H1 (cell line): ENCODE measurements at regions not wholly inside any gene's neighbourhood (a gene's known extent, or its start where the extent isn't known, plus 50 kb on each side); places are given as distances from the start of the nearest gene placed in this dataset.

Source experiments
- CTCF ChIA-PET: fragments of 300-600 bp; sonication (Branson Sonifier 250); formaldehyde crosslinking; loops from one replicate; lab custom pipeline; 2021; ENCODE audit not compliant: partially characterized antibody; lab: Charles Lee
- POLR2A ChIA-PET: fragments of 300-600 bp; sonication (Branson Sonifier 250); formaldehyde crosslinking; loops from one replicate; lab custom pipeline; 2021; ENCODE audit warnings: inconsistent platforms; ENCODE audit not compliant: partially characterized antibody; lab: Charles Lee
- DNase-seq, 2 experiments: peaks; one replicate each; pipeline versions ENCODE4 v3.0.0 to v3.0.0-alpha.2; 2010 to 2022; ENCODE audit warnings: low spot score in 2 of 2, low read depth in 1 of 2, mixed read lengths in 1 of 2
- FAIRE-seq: peaks from 2 replicates; lab custom pipeline; 2011; peaks lifted over from hg19 to GRCh38; lab: Jason Lieb, UNC
- H2AFZ ChIP-seq: 2 replicates; pipeline ENCODE4 v1.8.1; 2012; ENCODE audit warnings: low read length, inconsistent platforms
- H2AK5ac ChIP-seq: 2 replicates; pipeline ENCODE4 v1.6.1; 2013; ENCODE audit warnings: low read depth, low read length
- H2BK120ac ChIP-seq: replicated peaks from 2 replicates; pipeline ENCODE3; 2013; ENCODE audit warnings: low read depth, low read length, inconsistent platforms
- H2BK12ac ChIP-seq: 2 replicates; pipeline ENCODE4 v1.6.1; 2013; ENCODE audit warnings: low read depth, low read length
- H2BK15ac ChIP-seq: 2 replicates; pipeline ENCODE4 v1.6.1; 2013; ENCODE audit warnings: low read length
- H2BK20ac ChIP-seq: 2 replicates; pipeline ENCODE4 v1.6.1; 2013; ENCODE audit warnings: low read length
- H2BK5ac ChIP-seq: 2 replicates; pipeline ENCODE4 v1.6.1; 2013; ENCODE audit warnings: low read depth, low read length
- H3K14ac ChIP-seq: 2 replicates; pipeline ENCODE4 v1.6.1; 2013; ENCODE audit warnings: inconsistent platforms; ENCODE audit not compliant: insufficient read length
- H3K18ac ChIP-seq: 2 replicates; pipeline ENCODE4 v1.6.1; 2013; ENCODE audit warnings: low read length; ENCODE audit errors: extremely low read depth
- H3K23ac ChIP-seq: 2 replicates; pipeline ENCODE4 v1.6.1; 2013; ENCODE audit warnings: inconsistent platforms; ENCODE audit not compliant: insufficient read length
- H3K23me2 ChIP-seq: 2 replicates; pipeline ENCODE4 v1.6.1; 2013; ENCODE audit warnings: low read depth, low read length
- H3K27ac ChIP-seq: 2 replicates; pipeline ENCODE4 v1.6.1; 2011; ENCODE audit warnings: low read depth, low read length, inconsistent platforms
- H3K27me3 ChIP-seq, 4 experiments: replicated peaks in 1 of 4; 1 replicate in 1 of 4; 2 replicates in 3 of 4; pipeline versions ENCODE4 v1.6.1 to v1.8.1; 2011 to 2013; ENCODE audit warnings: low read length in 3 of 4, mild to moderate bottlenecking in 3 of 4, inconsistent platforms in 2 of 4, mixed read lengths in 2 of 4, moderate library complexity in 1 of 4; ENCODE audit not compliant: control insufficient read depth in 3 of 4, insufficient read depth in 3 of 4; ENCODE audit errors: extremely low read depth in 1 of 4
- H3K36me3 ChIP-seq, 4 experiments: 2 replicates each; pipeline versions ENCODE4 v1.6.1 to v1.8.1; 2011 to 2013; ENCODE audit warnings: mild to moderate bottlenecking in 4 of 4, low read length in 3 of 4, moderate library complexity in 2 of 4, control low read depth in 1 of 4, inconsistent platforms in 1 of 4; ENCODE audit not compliant: insufficient read depth in 4 of 4, control insufficient read depth in 2 of 4
- H3K4ac ChIP-seq: replicated peaks from 2 replicates; pipeline ENCODE3; 2013; ENCODE audit warnings: low read length, low read depth, mixed read lengths, inconsistent platforms; ENCODE audit not compliant: insufficient read length
- H3K4me1 ChIP-seq, 4 experiments: replicated peaks in 1 of 4; 1 replicate in 1 of 4; 2 replicates in 3 of 4; pipeline versions ENCODE4 v1.6.1 to v1.8.1; 2011 to 2013; ENCODE audit warnings: low read length in 3 of 4, inconsistent platforms in 2 of 4, mixed read lengths in 1 of 4; ENCODE audit not compliant: insufficient read depth in 4 of 4, control insufficient read depth in 3 of 4
- H3K4me2 ChIP-seq, 2 experiments: 2 replicates each; pipeline versions ENCODE4 v1.6.1 to v1.8.1; 2011 to 2013; ENCODE audit warnings: low read depth in 2 of 2, low read length in 2 of 2, control low read depth in 1 of 2, inconsistent platforms in 1 of 2, mild to moderate bottlenecking in 1 of 2; ENCODE audit not compliant: insufficient read depth in 1 of 2
- H3K4me3 ChIP-seq, 4 experiments: fragments of 200-600, 300-600 bp in 1 of 4; sonication (generic), shearing (Covaris generic), sonication (Bioruptor Twin) in 1 of 4; 2 replicates each; pipeline versions ENCODE4 v1.5.1 to v1.8.1; 2011 to 2016; ENCODE audit warnings: low read length in 4 of 4, low read depth in 3 of 4, control low read depth in 2 of 4, inconsistent platforms in 2 of 4, mild to moderate bottlenecking in 2 of 4, mixed read lengths in 1 of 4, moderate library complexity in 1 of 4; ENCODE audit not compliant: insufficient read depth in 2 of 4; ENCODE audit errors: extremely low read depth in 1 of 4
- H3K56ac ChIP-seq: replicated peaks from 2 replicates; pipeline ENCODE3; 2013; ENCODE audit warnings: low read depth, mild to moderate bottlenecking, mixed read lengths, low read length, inconsistent platforms; ENCODE audit not compliant: insufficient read length
- H3K79me1 ChIP-seq: 2 replicates; pipeline ENCODE4 v1.6.1; 2013; ENCODE audit warnings: low read depth, low read length, control low read depth
- H3K79me2 ChIP-seq, 2 experiments: 2 replicates each; pipeline versions ENCODE4 v1.6.1 to v1.8.1; 2012 to 2013; ENCODE audit warnings: low read length in 2 of 2, mild to moderate bottlenecking in 2 of 2, inconsistent platforms in 1 of 2; ENCODE audit not compliant: insufficient read depth in 2 of 2, control insufficient read depth in 1 of 2
- H3K9ac ChIP-seq, 4 experiments: replicated peaks in 1 of 4; 1 replicate in 1 of 4; 2 replicates in 3 of 4; pipeline versions ENCODE4 v1.6.1 to v1.8.1; 2011 to 2013; ENCODE audit warnings: low read depth in 3 of 4, low read length in 3 of 4, control low read depth in 2 of 4, mild to moderate bottlenecking in 2 of 4, moderate library complexity in 2 of 4, inconsistent platforms in 1 of 4; ENCODE audit errors: extremely low read depth in 1 of 4
- H3K9me3 ChIP-seq, 2 experiments: 2 replicates each; pipeline versions ENCODE4 v1.6.1 to v1.8.1; 2012 to 2013; ENCODE audit warnings: mild to moderate bottlenecking in 2 of 2, moderate library complexity in 2 of 2, control low read depth in 1 of 2, inconsistent platforms in 1 of 2, low read depth in 1 of 2, low read length in 1 of 2, mixed read lengths in 1 of 2; ENCODE audit not compliant: insufficient read depth in 2 of 2
- H4K20me1 ChIP-seq, 2 experiments: replicated peaks in 1 of 2; 2 replicates each; pipeline versions ENCODE3 to v1.8.1; 2011 to 2013; ENCODE audit warnings: inconsistent platforms in 2 of 2, low read length in 2 of 2, mild to moderate bottlenecking in 1 of 2; ENCODE audit not compliant: insufficient read depth in 2 of 2, control insufficient read depth in 1 of 2
- H4K5ac ChIP-seq: 2 replicates; pipeline ENCODE4 v1.6.1; 2013; ENCODE audit warnings: low read length, low read depth, mixed read lengths, inconsistent platforms; ENCODE audit not compliant: insufficient read length
- H4K8ac ChIP-seq: 2 replicates; pipeline ENCODE4 v1.8.0; 2013; ENCODE audit warnings: mild to moderate bottlenecking, moderate library complexity, low read length, inconsistent platforms; ENCODE audit not compliant: insufficient read depth; ENCODE audit errors: extremely low read depth
- H4K91ac ChIP-seq: replicated peaks from 2 replicates; pipeline ENCODE3; 2013; ENCODE audit warnings: low read length, mixed read lengths, inconsistent platforms; ENCODE audit not compliant: insufficient read length
- BCL11A ChIP-seq, 2 experiments: IDR thresholded peaks; one replicate each; pipeline ENCODE4 v1.6.1; 2011; ENCODE audit warnings: low read depth in 2 of 2, low read length in 2 of 2, mild to moderate bottlenecking in 2 of 2
- FOSL1 ChIP-seq: IDR thresholded peaks from 2 replicates; pipeline ENCODE4 v1.6.1; 2011; ENCODE audit warnings: mild to moderate bottlenecking, low read depth, low read length, moderate library complexity; ENCODE audit not compliant: insufficient read depth
- HDAC6 ChIP-seq: IDR thresholded peaks from one replicate; pipeline ENCODE4 v1.7.1; 2012; ENCODE audit warnings: low read depth, mild to moderate bottlenecking, inconsistent platforms, low read length, moderate library complexity
- MAX ChIP-seq: IDR thresholded peaks from 2 replicates; pipeline ENCODE4 v1.6.1; 2012; ENCODE audit warnings: inconsistent platforms
- NANOG ChIP-seq: IDR thresholded peaks from 2 replicates; pipeline ENCODE4 v1.6.1; 2011; ENCODE audit warnings: low read length, low read depth, mild to moderate bottlenecking, inconsistent platforms; ENCODE audit not compliant: insufficient read depth, poor library complexity, severe bottlenecking
- POU5F1 ChIP-seq: IDR thresholded peaks from 2 replicates; pipeline ENCODE4 v1.6.1; 2011; ENCODE audit warnings: low read depth, mild to moderate bottlenecking, low read length, moderate library complexity
- RAD21 ChIP-seq, 2 experiments: IDR thresholded peaks in 1 of 2; conservative IDR thresholded peaks in 1 of 2; 2 replicates each; pipeline ENCODE4 v1.6.1; 2011; ENCODE audit warnings: low read depth in 2 of 2, low read length in 2 of 2, improper control_type of control experiment in 1 of 2, inconsistent platforms in 1 of 2, mild to moderate bottlenecking in 1 of 2, moderate library complexity in 1 of 2
- SIN3A ChIP-seq, 2 experiments: IDR thresholded peaks in 1 of 2; conservative IDR thresholded peaks in 1 of 2; 2 replicates each; pipeline ENCODE4 v1.6.1; 2011 to 2012; ENCODE audit warnings: low read length in 2 of 2, improper control_type of control experiment in 1 of 2, low read depth in 1 of 2, mild to moderate bottlenecking in 1 of 2
- SUZ12 ChIP-seq: fragments of 200-600 bp; sonication (generic); IDR thresholded peaks from 2 replicates; pipeline ENCODE4 v1.6.1; 2012; ENCODE audit warnings: mild to moderate bottlenecking, inconsistent platforms, low read length, moderate library complexity, mixed read lengths
- ZNF274 ChIP-seq: IDR thresholded peaks from 2 replicates; pipeline ENCODE4 v1.7.0; 2012; ENCODE audit warnings: low read length, borderline replicate concordance; ENCODE audit errors: extremely low read depth
- WGBS, 2 experiments: shearing (Covaris generic) in 1 of 2; methylation state at CpG; one replicate each; pipeline versions ENCODE4 v1.1.6 to v1.1.7; 2013 to 2015; ENCODE audit warnings: low lambda C conversion rate in 2 of 2, mixed read lengths in 2 of 2, inconsistent platforms in 1 of 2, low coverage in 1 of 2, missing lambda C conversion rate in 1 of 2; ENCODE audit not compliant: insufficient replicate concordance in 2 of 2, insufficient coverage in 1 of 2, insufficient read length in 1 of 2; ENCODE audit errors: extremely low coverage in 1 of 2, missing lambda C conversion rate in 1 of 2; 5-methylcytosine and 5-hydroxymethylcytosine counted together
- TF ChIP-seq, protein P1 (sequence below), 3 experiments: IDR thresholded peaks; 1 replicate in 2 of 3; 2 replicates in 1 of 3; pipeline versions ENCODE4 v1.5.1 to v1.6.1; 2011; ENCODE audit warnings: low read length in 3 of 3, mild to moderate bottlenecking in 3 of 3, inconsistent platforms in 2 of 3, low read depth in 1 of 3, moderate library complexity in 1 of 3; ENCODE audit not compliant: insufficient read depth in 1 of 3; ENCODE audit errors: control extremely low read depth in 1 of 3

GRCh38 chr6:126941751-126942150 lies 176.7 kb upstream of the RSPO3 start:
- no peak overlapping the region for H4K91ac ChIP-seq
- CTCF ChIA-PET = no interaction called here
- H4K8ac ChIP-seq = no peak overlapping the region
- no peak overlapping the region for H3K4ac ChIP-seq
- H2BK20ac ChIP-seq = no peak overlapping the region
- no peak overlapping the region for H2BK15ac ChIP-seq
- no peak overlapping the region for H2BK12ac ChIP-seq
- H3K27ac ChIP-seq = no peak overlapping the region
- POLR2A ChIA-PET = no interaction called here
- H3K23me2 ChIP-seq = no peaks in the 10 kb centered on the region
- no peaks in the 10 kb centered on the region for H3K9me3 ChIP-seq
- no peak overlapping the region for H3K56ac ChIP-seq
- H2AFZ ChIP-seq = no peak overlapping the region
- H4K20me1 ChIP-seq = no peaks in the 10 kb centered on the region
- H3K18ac ChIP-seq = no peak overlapping the region
- no peak overlapping the region for H3K4me3 ChIP-seq
- no peaks in the 10 kb centered on the region for H3K27me3 ChIP-seq
- H3K4me1 ChIP-seq = no peaks in the 10 kb centered on the region
- no peaks in the 10 kb centered on the region for H3K79me2 ChIP-seq
- H4K5ac ChIP-seq = no peak overlapping the region
- no peak overlapping the region for H3K23ac ChIP-seq
- H2BK120ac ChIP-seq = no peak overlapping the region
- no peak overlapping the region for H2AK5ac ChIP-seq
- H3K36me3 ChIP-seq = no peaks in the 10 kb centered on the region
- no peak overlapping the region for H3K9ac ChIP-seq
- FAIRE-seq (no peak), DNase-seq (no peak)
- H2BK5ac ChIP-seq = no peak overlapping the region
- WGBS, 2 experiments = 93% methylated on average over 1 of the region's 1 CpG; no CpG with 5 or more reads in 1 of the 2 experiments
- H3K79me1 ChIP-seq = no peaks in the 10 kb centered on the region
- H3K14ac ChIP-seq = no peak overlapping the region
- no peak overlapping the region for H3K4me2 ChIP-seq
- TF ChIP-seq, protein P1, sequence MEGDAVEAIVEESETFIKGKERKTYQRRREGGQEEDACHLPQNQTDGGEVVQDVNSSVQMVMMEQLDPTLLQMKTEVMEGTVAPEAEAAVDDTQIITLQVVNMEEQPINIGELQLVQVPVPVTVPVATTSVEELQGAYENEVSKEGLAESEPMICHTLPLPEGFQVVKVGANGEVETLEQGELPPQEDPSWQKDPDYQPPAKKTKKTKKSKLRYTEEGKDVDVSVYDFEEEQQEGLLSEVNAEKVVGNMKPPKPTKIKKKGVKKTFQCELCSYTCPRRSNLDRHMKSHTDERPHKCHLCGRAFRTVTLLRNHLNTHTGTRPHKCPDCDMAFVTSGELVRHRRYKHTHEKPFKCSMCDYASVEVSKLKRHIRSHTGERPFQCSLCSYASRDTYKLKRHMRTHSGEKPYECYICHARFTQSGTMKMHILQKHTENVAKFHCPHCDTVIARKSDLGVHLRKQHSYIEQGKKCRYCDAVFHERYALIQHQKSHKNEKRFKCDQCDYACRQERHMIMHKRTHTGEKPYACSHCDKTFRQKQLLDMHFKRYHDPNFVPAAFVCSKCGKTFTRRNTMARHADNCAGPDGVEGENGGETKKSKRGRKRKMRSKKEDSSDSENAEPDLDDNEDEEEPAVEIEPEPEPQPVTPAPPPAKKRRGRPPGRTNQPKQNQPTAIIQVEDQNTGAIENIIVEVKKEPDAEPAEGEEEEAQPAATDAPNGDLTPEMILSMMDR (IDR thresholded peaks at IDR 0.05; ENCODE audit: control extremely low read depth in 1 of 3, insufficient read depth in 1 of 3, low read depth in 1 of 3, low read length in 3 of 3) = no peak
- no peak for TF ChIP-seq SUZ12
- no peak for TF ChIP-seq HDAC6
- TF ChIP-seq MAX = no peak
- no peak for TF ChIP-seq BCL11A (IDR thresholded peaks at IDR 0.05; ENCODE audit: low read depth in 2 of 2, low read length in 2 of 2)
- TF ChIP-seq POU5F1 = no peak
- TF ChIP-seq FOSL1 = no peak
- TF ChIP-seq SIN3A (conservative IDR thresholded peaks at IDR 0.05 in 1 of 2, IDR thresholded peaks at IDR 0.05 in 1 of 2; ENCODE audit: low read depth in 1 of 2, low read length in 2 of 2) = no peak
- no peak for TF ChIP-seq RAD21 (IDR thresholded peaks at IDR 0.05 in 1 of 2, conservative IDR thresholded peaks at IDR 0.05 in 1 of 2; ENCODE audit: low read depth in 2 of 2, low read length in 2 of 2)
- no peak for TF ChIP-seq ZNF274
- TF ChIP-seq NANOG = no peak
